Endothelial cell of umbilical vein (primary cell): ENCODE measurements at regions not wholly inside any gene's neighbourhood (a gene's known extent, or its start where the extent isn't known, plus 50 kb on each side); places are given as distances from the start of the nearest gene placed in this dataset.

ENCODE experiments used
- BruUV-seq: library from RNA; stranded (reverse); fragments of 400-500 nt; replicated peaks from 2 replicates; lab custom pipeline; 2021; lab: Mats Ljungman, UMichigan
- CTCF ChIA-PET: fragments of 300-600, 350-600 bp; sonication (Branson Sonifier 250); formaldehyde crosslinking; loops from one replicate; lab custom pipeline; 2021; ENCODE audit warnings: antibody characterized with exemption, inconsistent platforms; lab: Charles Lee
- POLR2A ChIA-PET: fragments of 300-600, 350-600 bp; sonication (Branson Sonifier 250); formaldehyde crosslinking; loops from one replicate; lab custom pipeline; 2021; ENCODE audit warnings: antibody characterized with exemption, inconsistent platforms; lab: Charles Lee
- DNase-seq: peaks from one replicate; pipeline ENCODE4 v3.0.0-alpha.2; 2011; ENCODE audit warnings: low read depth, low spot score
- FAIRE-seq: peaks from 2 replicates; lab custom pipeline; 2011; peaks lifted over from hg19 to GRCh38; lab: Jason Lieb, UNC
- H2AFZ ChIP-seq: 2 replicates; pipeline ENCODE4 v1.6.0; 2012; ENCODE audit warnings: low read depth, low read length, control low read depth, inconsistent platforms
- H3K27ac ChIP-seq: 2 replicates; pipeline ENCODE4 v1.5.1; 2011; ENCODE audit warnings: low read depth, mild to moderate bottlenecking, control low read depth, low read length, moderate library complexity; ENCODE audit not compliant: insufficient read depth
- H3K27me3 ChIP-seq, 2 experiments: 2 replicates each; pipeline versions ENCODE4 v1.6.0 to v1.6.1; 2011; ENCODE audit warnings: low read length in 2 of 2, mixed read lengths in 1 of 2; ENCODE audit not compliant: control insufficient read depth in 2 of 2, insufficient read depth in 2 of 2
- H3K36me3 ChIP-seq, 2 experiments: 2 replicates in 1 of 2; 3 replicates in 1 of 2; pipeline ENCODE4 v1.5.1; 2011; ENCODE audit warnings: low read length in 2 of 2, mild to moderate bottlenecking in 1 of 2, moderate library complexity in 1 of 2; ENCODE audit not compliant: control insufficient read depth in 2 of 2, insufficient read depth in 2 of 2; ENCODE audit errors: extremely low read depth in 1 of 2
- H3K4me1 ChIP-seq: 3 replicates; pipeline ENCODE4 v1.5.1; 2011; ENCODE audit warnings: mild to moderate bottlenecking, low read length; ENCODE audit not compliant: control insufficient read depth, insufficient read depth; ENCODE audit errors: extremely low read depth
- H3K4me2 ChIP-seq: 2 replicates; pipeline ENCODE4 v1.6.1; 2011; ENCODE audit warnings: low read length, control low read depth, mixed read lengths; ENCODE audit not compliant: insufficient read depth
- H3K4me3 ChIP-seq, 3 experiments: fragments of 200-600 bp in 1 of 3; sonication (generic), shearing (Covaris generic) in 1 of 3; replicated peaks in 1 of 3; 2 replicates each; pipeline ENCODE4 v1.5.1; 2011 to 2016; ENCODE audit warnings: control low read depth in 3 of 3, low read length in 3 of 3, mild to moderate bottlenecking in 2 of 3, inconsistent platforms in 1 of 3, low read depth in 1 of 3, moderate library complexity in 1 of 3; ENCODE audit not compliant: insufficient read depth in 1 of 3
- H3K79me2 ChIP-seq: 2 replicates; pipeline ENCODE4 v1.6.0; 2012; ENCODE audit warnings: low read length, inconsistent platforms; ENCODE audit not compliant: control insufficient read depth, insufficient read depth
- H3K9ac ChIP-seq: replicated peaks from 2 replicates; pipeline ENCODE3; 2011; ENCODE audit warnings: low read length, control low read depth; ENCODE audit not compliant: insufficient read depth; ENCODE audit errors: extremely low read depth
- H3K9me1 ChIP-seq: replicated peaks from 3 replicates; pipeline ENCODE4 v1.6.0; 2011; ENCODE audit warnings: mild to moderate bottlenecking, low read length; ENCODE audit not compliant: control insufficient read depth, insufficient read depth; ENCODE audit errors: extremely low read depth
- H3K9me3 ChIP-seq: replicated peaks from 2 replicates; pipeline ENCODE4 v1.5.1; 2012; ENCODE audit warnings: low read length, inconsistent platforms; ENCODE audit not compliant: control insufficient read depth, insufficient read depth
- H4K20me1 ChIP-seq: replicated peaks from 2 replicates; pipeline ENCODE3; 2011; ENCODE audit warnings: mild to moderate bottlenecking, low read length; ENCODE audit not compliant: control insufficient read depth, insufficient read depth; ENCODE audit errors: extremely low read depth
- CTCF ChIP-seq, 2 donors: IDR thresholded peaks; 1 replicate in 1 of 2; 2 replicates in 1 of 2; pipeline ENCODE4 v1.5.1; 2011; ENCODE audit warnings: low read length in 2 of 2, mild to moderate bottlenecking in 2 of 2, moderate library complexity in 2 of 2, control low read depth in 1 of 2, inconsistent platforms in 1 of 2, low read depth in 1 of 2; ENCODE audit not compliant: insufficient read depth in 1 of 2; ENCODE audit errors: extremely low read depth in 1 of 2
- EZH2 ChIP-seq: IDR thresholded peaks from 2 replicates; pipeline ENCODE4 v1.6.1; 2012; ENCODE audit warnings: borderline replicate concordance, low read depth, mild to moderate bottlenecking, moderate library complexity, low read length, inconsistent platforms; ENCODE audit not compliant: severe bottlenecking
- FOS ChIP-seq: IDR thresholded peaks from 2 replicates; pipeline ENCODE4 v1.6.1; 2011; ENCODE audit warnings: mild to moderate bottlenecking, low read length, moderate library complexity, borderline replicate concordance; ENCODE audit not compliant: insufficient read depth
- GATA2 ChIP-seq: IDR thresholded peaks from 2 replicates; pipeline ENCODE4 v1.7.0; 2011; ENCODE audit warnings: low read depth, mild to moderate bottlenecking, moderate library complexity, mixed read lengths, low read length; ENCODE audit not compliant: insufficient read length, insufficient read depth
- JUN ChIP-seq: IDR thresholded peaks from 2 replicates; pipeline ENCODE4 v1.6.1; 2011; ENCODE audit warnings: borderline replicate concordance, low read depth; ENCODE audit not compliant: insufficient read length, insufficient read depth
- MAX ChIP-seq: IDR thresholded peaks from 2 replicates; pipeline ENCODE4 v1.6.1; 2011; ENCODE audit not compliant: insufficient read depth, insufficient read length
- MYC ChIP-seq: IDR thresholded peaks from one replicate; pipeline ENCODE4 v1.6.1; 2011; ENCODE audit warnings: mild to moderate bottlenecking, low read depth, low read length
- POLR2A ChIP-seq: IDR thresholded peaks from 2 replicates; pipeline ENCODE4 v1.6.1; 2012; ENCODE audit warnings: low read depth, mild to moderate bottlenecking, control low read depth, low read length
- POLR2AphosphoS5 ChIP-seq: IDR thresholded peaks from 2 replicates; pipeline ENCODE4 v1.6.1; 2012; ENCODE audit warnings: low read depth, mild to moderate bottlenecking, control low read depth, low read length, moderate library complexity; ENCODE audit not compliant: insufficient read depth
- dilution Hi-C: fragments of 300-500 bp; cut with MboI; formaldehyde crosslinking; loops from one replicate; pipeline ENCODE4 v1.15.0; 2019; ENCODE audit warnings: low sequenced_read_pairs; ENCODE audit not compliant: extremely low pct_ligation_motif_present
- intact Hi-C: fragments of 100-400 bp; cut with micrococcal nuclease; formaldehyde crosslinking; loops from one replicate; pipeline ENCODE4 v1.10.0; 2022

- ChIA-PET POLR2A (no interaction called here), CTCF (no interaction called here)
- Histone ChIP-seq H3K4me1 (no peaks in the 10 kb centered on the region), H3K9ac (no peak overlapping the region), H3K36me3 (no peaks in the 10 kb centered on the region), H3K79me2 (no peaks in the 10 kb centered on the region), H3K4me2 (no peak overlapping the region), H4K20me1 (no peaks in the 10 kb centered on the region), H3K9me1 (no peaks in the 10 kb centered on the region), H3K9me3 (no peaks in the 10 kb centered on the region), H3K27me3 (no peaks in the 10 kb centered on the region), H3K27ac (no peak overlapping the region), H3K4me3 (no peak overlapping the region), H2AFZ (no peak overlapping the region)
- DNase-seq: no peak
- no peak for FAIRE-seq
- intact Hi-C loops: no loop called here
- TF ChIP-seq FOS (no peak), EZH2 (no peak), GATA2 (no peak), JUN (no peak), POLR2A (no peak), POLR2AphosphoS5 (no peak), MYC (no peak), MAX (no peak), CTCF (IDR thresholded peaks at IDR 0.05; ENCODE audit: extremely low read depth in 1 of 2, insufficient read depth in 1 of 2, low read depth in 1 of 2, low read length in 2 of 2) (no peak)
- no TSS peak for BruUV-seq
- dilution Hi-C loops: no loop called here
Observed at GRCh38 chr4:187208651-187209050, 485.0 kb upstream of the FAT1 start.
